HL-60 (cell line): ENCODE measurements at regions not wholly inside any gene's neighbourhood (a gene's known extent, or its start where the extent isn't known, plus 50 kb on each side); places are given as distances from the start of the nearest gene placed in this dataset.

ENCODE experiments used
- DNase-seq, 2 experiments: peaks; one replicate each; pipeline ENCODE4 v3.0.0-alpha.2; 2010 to 2020; ENCODE audit warnings: low read depth in 1 of 2, low spot score in 1 of 2
- H3K27ac ChIP-seq: fragments of 250-450 bp; sonication (Bioruptor Pico); replicated peaks from 2 replicates; pipeline ENCODE4 v1.5.1; 2020; ENCODE audit warnings: mild to moderate bottlenecking, moderate library complexity
- H3K27me3 ChIP-seq: fragments of 250-450 bp; sonication (Bioruptor Pico); 2 replicates; pipeline ENCODE4 v1.5.1; 2021; ENCODE audit warnings: mild to moderate bottlenecking, moderate library complexity; ENCODE audit not compliant: insufficient read depth, poor library complexity, severe bottlenecking
- H3K4me3 ChIP-seq: replicated peaks from 2 replicates; pipeline ENCODE4 v1.5.1; 2011; ENCODE audit warnings: mild to moderate bottlenecking, control low read depth, low read length; ENCODE audit not compliant: insufficient read depth
- CTCF ChIP-seq: IDR thresholded peaks from one replicate; pipeline ENCODE4 v1.5.1; 2011; ENCODE audit warnings: low read length, control low read depth, inconsistent platforms; ENCODE audit not compliant: insufficient read depth
- GABPA ChIP-seq: IDR thresholded peaks from 2 replicates; pipeline ENCODE4 v1.6.1; 2012; ENCODE audit warnings: low read depth
- POLR2AphosphoS5 ChIP-seq: IDR thresholded peaks from 2 replicates; pipeline ENCODE4 v1.6.1; 2012; ENCODE audit warnings: low read depth
- REST ChIP-seq: IDR thresholded peaks from 2 replicates; pipeline ENCODE4 v1.6.1; 2012; ENCODE audit warnings: low read depth; ENCODE audit not compliant: insufficient replicate concordance
- SPI1 ChIP-seq: IDR thresholded peaks from 2 replicates; pipeline ENCODE4 v1.6.1; 2012; ENCODE audit warnings: low read depth, mild to moderate bottlenecking, borderline replicate concordance

GRCh38 chr1:208857465-208857864, 613.3 kb upstream of the PLXNA2 start:
- Histone ChIP-seq H3K27me3 (no peaks in the 10 kb centered on the region), H3K4me3 (no peak overlapping the region), H3K27ac (no peak overlapping the region)
- TF ChIP-seq CTCF: no peak
- TF ChIP-seq GABPA: no peak
- TF ChIP-seq POLR2AphosphoS5: no peak
- no peak for TF ChIP-seq SPI1
- no peak for TF ChIP-seq REST
- no peak for DNase-seq

GRCh38 chr1:208858738-208859137, 614.6 kb upstream of the PLXNA2 start:
- no peak overlapping the region for H3K27ac ChIP-seq
- no peak overlapping the region for H3K4me3 ChIP-seq
- TF ChIP-seq SPI1 (no peak), REST (no peak), CTCF (no peak), POLR2AphosphoS5 (no peak), GABPA (no peak)
- no peak for DNase-seq
- no peaks in the 10 kb centered on the region for H3K27me3 ChIP-seq

- peaks cover 2% of the 10 kb centered on the region for H3K27me3 ChIP-seq
- no peak overlapping the region for H3K27ac ChIP-seq
- no peak for DNase-seq
- TF ChIP-seq GABPA (no peak), SPI1 (no peak), CTCF (no peak), POLR2AphosphoS5 (no peak), REST (no peak)
- no peak overlapping the region for H3K4me3 ChIP-seq
Observed at GRCh38 chr1:208864366-208864965, 620.3 kb upstream of the PLXNA2 start.
